ENCODE measurements at regions not wholly inside any gene's neighbourhood (a gene's known extent, or its start where the extent isn't known, plus 50 kb on each side); places are given as distances from the start of the nearest gene placed in this dataset.

GRCh38 chr5:113778147-113778546, 264.7 kb downstream of the YTHDC2 start (continued):
- no peak for TF ChIP-seq CTCF (conservative IDR thresholded peaks at IDR 0.05; ENCODE audit: low read depth in 2 of 2)
- TF ChIP-seq POLR2AphosphoS5 (IDR thresholded peaks at IDR 0.05; ENCODE audit: low read depth), result no peak
- no peak for TF ChIP-seq REST (IDR thresholded peaks at IDR 0.05; ENCODE audit: unreplicated experiment)
- TF ChIP-seq NANOG (IDR thresholded peaks at IDR 0.05; ENCODE audit: borderline replicate concordance), result no peak
- no peak for TF ChIP-seq ZNF114 (CRISPR knock-in tag; IDR thresholded peaks at IDR 0.05)
- TF ChIP-seq ETS1 (IDR thresholded peaks at IDR 0.05), result no peak
- no peak for TF ChIP-seq EZH2 (IDR thresholded peaks at IDR 0.05; ENCODE audit: low read depth, unreplicated experiment)
- no peak for TF ChIP-seq STAT1 (IDR thresholded peaks at IDR 0.05; ENCODE audit: unreplicated experiment)
- no peak for TF ChIP-seq EZH2phosphoT487 (IDR thresholded peaks at IDR 0.05; ENCODE audit: unreplicated experiment)

GRCh38 chr5:113788141-113788655, 274.7 kb downstream of the YTHDC2 start:
- Mint-ChIP-seq H3K27me3 (ENCODE audit: insufficient read depth, low read depth, poor library complexity) (peaks cover 6% of the 10 kb centered on the region), H3K4me1 (no peaks in the 10 kb centered on the region), H3K36me3 (ENCODE audit: low read depth) (no peaks in the 10 kb centered on the region), H3K4me3 (no peak overlapping the region), H3K27ac (no peak overlapping the region), H3K9me3 (no peaks in the 10 kb centered on the region)
- no peak for ATAC-seq
- Histone ChIP-seq H3K4me3 (no peak overlapping the region), H3K27ac (ENCODE audit: low read depth) (no peak overlapping the region), H3K36me3 (ENCODE audit: insufficient read depth) (no peaks in the 10 kb centered on the region), H3K4me2 (no peak overlapping the region), H2AFZ (peak overlapping the region; percentile 52; the same call in 1 of the 2 replicates), H3F3A (replicated peaks; ENCODE audit: low read depth) (no peaks in the 10 kb centered on the region), H4K20me1 (replicated peaks; ENCODE audit: insufficient read depth) (no peaks in the 10 kb centered on the region), H3K79me2 (replicated peaks; ENCODE audit: insufficient read depth) (no peaks in the 10 kb centered on the region), H3K27me3 (ENCODE audit: insufficient read depth) (no peaks in the 10 kb centered on the region), H3K4me1 (ENCODE audit: insufficient read depth) (no peaks in the 10 kb centered on the region), H3K9me2 (ENCODE audit: insufficient read depth) (0 out of 2 replicates have a peak, but pooled peaks cover 5% of the 10 kb centered on the region)
- DNase-seq (ENCODE audit: low spot score), result no peak
- TF ChIP-seq, protein P1, sequence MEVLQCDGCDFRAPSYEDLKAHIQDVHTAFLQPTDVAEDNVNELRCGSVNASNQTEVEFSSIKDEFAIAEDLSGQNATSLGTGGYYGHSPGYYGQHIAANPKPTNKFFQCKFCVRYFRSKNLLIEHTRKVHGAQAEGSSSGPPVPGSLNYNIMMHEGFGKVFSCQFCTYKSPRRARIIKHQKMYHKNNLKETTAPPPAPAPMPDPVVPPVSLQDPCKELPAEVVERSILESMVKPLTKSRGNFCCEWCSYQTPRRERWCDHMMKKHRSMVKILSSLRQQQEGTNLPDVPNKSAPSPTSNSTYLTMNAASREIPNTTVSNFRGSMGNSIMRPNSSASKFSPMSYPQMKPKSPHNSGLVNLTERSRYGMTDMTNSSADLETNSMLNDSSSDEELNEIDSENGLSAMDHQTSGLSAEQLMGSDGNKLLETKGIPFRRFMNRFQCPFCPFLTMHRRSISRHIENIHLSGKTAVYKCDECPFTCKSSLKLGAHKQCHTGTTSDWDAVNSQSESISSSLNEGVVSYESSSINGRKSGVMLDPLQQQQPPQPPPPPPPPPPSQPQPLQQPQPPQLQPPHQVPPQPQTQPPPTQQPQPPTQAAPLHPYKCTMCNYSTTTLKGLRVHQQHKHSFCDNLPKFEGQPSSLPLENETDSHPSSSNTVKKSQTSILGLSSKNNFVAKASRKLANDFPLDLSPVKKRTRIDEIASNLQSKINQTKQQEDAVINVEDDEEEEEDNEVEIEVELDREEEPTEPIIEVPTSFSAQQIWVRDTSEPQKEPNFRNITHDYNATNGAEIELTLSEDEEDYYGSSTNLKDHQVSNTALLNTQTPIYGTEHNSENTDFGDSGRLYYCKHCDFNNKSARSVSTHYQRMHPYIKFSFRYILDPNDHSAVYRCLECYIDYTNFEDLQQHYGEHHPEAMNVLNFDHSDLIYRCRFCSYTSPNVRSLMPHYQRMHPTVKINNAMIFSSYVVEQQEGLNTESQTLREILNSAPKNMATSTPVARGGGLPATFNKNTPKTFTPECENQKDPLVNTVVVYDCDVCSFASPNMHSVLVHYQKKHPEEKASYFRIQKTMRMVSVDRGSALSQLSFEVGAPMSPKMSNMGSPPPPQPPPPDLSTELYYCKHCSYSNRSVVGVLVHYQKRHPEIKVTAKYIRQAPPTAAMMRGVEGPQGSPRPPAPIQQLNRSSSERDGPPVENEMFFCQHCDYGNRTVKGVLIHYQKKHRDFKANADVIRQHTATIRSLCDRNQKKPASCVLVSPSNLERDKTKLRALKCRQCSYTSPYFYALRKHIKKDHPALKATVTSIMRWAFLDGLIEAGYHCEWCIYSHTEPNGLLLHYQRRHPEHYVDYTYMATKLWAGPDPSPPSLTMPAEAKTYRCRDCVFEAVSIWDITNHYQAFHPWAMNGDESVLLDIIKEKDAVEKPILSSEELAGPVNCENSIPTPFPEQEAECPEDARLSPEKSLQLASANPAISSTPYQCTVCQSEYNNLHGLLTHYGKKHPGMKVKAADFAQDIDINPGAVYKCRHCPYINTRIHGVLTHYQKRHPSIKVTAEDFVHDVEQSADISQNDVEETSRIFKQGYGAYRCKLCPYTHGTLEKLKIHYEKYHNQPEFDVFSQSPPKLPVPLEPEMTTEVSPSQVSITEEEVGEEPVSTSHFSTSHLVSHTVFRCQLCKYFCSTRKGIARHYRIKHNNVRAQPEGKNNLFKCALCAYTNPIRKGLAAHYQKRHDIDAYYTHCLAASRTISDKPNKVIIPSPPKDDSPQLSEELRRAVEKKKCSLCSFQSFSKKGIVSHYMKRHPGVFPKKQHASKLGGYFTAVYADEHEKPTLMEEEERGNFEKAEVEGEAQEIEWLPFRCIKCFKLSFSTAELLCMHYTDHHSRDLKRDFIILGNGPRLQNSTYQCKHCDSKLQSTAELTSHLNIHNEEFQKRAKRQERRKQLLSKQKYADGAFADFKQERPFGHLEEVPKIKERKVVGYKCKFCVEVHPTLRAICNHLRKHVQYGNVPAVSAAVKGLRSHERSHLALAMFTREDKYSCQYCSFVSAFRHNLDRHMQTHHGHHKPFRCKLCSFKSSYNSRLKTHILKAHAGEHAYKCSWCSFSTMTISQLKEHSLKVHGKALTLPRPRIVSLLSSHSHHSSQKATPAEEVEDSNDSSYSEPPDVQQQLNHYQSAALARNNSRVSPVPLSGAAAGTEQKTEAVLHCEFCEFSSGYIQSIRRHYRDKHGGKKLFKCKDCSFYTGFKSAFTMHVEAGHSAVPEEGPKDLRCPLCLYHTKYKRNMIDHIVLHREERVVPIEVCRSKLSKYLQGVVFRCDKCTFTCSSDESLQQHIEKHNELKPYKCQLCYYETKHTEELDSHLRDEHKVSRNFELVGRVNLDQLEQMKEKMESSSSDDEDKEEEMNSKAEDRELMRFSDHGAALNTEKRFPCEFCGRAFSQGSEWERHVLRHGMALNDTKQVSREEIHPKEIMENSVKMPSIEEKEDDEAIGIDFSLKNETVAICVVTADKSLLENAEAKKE (CRISPR knock-in tag; IDR thresholded peaks at IDR 0.05), result no peak
- no peak for TF ChIP-seq ETS1 (IDR thresholded peaks at IDR 0.05)
- no peak for TF ChIP-seq STAT1 (IDR thresholded peaks at IDR 0.05; ENCODE audit: unreplicated experiment)
